Fibroblast of mammary gland (primary cell): ENCODE measurements at regions not wholly inside any gene's neighbourhood (a gene's known extent, or its start where the extent isn't known, plus 50 kb on each side); places are given as distances from the start of the nearest gene placed in this dataset.

ENCODE experiments used
- DNase-seq: peaks from one replicate; pipeline ENCODE4 v3.0.0-alpha.2; 2010; ENCODE audit warnings: low read depth
- H3K4me3 ChIP-seq: 2 replicates; pipeline ENCODE4 v1.5.1; 2011; ENCODE audit warnings: low read depth, mild to moderate bottlenecking, low read length, moderate library complexity; ENCODE audit not compliant: control insufficient read depth
- TF ChIP-seq, protein P1 (sequence below): conservative IDR thresholded peaks from 2 replicates; pipeline ENCODE4 v1.5.1; 2011; ENCODE audit warnings: low read depth, low read length, inconsistent platforms; ENCODE audit not compliant: control insufficient read depth, insufficient read depth

DNA sequence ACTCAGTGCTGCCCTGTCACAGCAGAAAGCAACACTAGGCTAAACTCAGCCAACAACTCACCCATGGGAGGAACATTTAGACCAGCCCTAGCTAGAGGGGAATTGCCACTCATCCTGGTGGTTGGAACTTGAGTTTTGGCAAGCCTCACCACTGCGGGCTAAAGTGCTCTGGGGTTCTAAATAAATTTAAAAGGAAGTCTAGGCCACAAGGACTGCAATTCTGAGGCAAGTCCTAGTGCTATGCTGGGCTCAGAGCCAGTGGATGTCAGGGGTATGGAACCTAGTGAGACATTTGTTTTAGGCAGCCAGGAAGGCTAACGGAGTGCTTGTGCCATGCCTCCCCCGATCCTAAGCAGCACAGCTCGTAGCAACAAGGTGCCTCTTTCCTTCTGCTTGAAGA lies 78.0 kb downstream of the RGS13 start:
- no peak overlapping the region for H3K4me3 ChIP-seq
- TF ChIP-seq, protein P1, sequence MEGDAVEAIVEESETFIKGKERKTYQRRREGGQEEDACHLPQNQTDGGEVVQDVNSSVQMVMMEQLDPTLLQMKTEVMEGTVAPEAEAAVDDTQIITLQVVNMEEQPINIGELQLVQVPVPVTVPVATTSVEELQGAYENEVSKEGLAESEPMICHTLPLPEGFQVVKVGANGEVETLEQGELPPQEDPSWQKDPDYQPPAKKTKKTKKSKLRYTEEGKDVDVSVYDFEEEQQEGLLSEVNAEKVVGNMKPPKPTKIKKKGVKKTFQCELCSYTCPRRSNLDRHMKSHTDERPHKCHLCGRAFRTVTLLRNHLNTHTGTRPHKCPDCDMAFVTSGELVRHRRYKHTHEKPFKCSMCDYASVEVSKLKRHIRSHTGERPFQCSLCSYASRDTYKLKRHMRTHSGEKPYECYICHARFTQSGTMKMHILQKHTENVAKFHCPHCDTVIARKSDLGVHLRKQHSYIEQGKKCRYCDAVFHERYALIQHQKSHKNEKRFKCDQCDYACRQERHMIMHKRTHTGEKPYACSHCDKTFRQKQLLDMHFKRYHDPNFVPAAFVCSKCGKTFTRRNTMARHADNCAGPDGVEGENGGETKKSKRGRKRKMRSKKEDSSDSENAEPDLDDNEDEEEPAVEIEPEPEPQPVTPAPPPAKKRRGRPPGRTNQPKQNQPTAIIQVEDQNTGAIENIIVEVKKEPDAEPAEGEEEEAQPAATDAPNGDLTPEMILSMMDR: no peak
- DNase-seq: no peak

DNA sequence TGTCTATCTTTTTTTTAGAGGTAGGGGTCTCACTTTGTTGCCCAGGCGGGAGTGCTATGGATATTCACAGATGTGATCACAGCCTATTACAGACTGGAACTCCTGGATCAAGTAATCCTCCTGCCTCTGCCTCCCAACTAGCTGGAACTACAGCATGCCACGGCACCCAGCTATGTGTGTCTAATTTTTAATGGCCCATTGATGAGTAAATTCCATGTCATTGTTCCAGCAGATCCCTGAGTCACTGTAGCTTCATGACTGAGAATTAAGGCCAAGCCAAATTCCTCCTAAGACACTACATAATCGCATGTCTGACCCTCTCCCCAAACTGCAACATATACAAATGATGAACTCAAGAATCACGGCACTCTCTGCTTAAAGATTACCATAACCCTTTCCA lies 84.2 kb upstream of the RGS2 start:
- H3K4me3 ChIP-seq: no peak overlapping the region
- TF ChIP-seq, protein P1: no peak
- peak; percentile 73 for DNase-seq

DNA sequence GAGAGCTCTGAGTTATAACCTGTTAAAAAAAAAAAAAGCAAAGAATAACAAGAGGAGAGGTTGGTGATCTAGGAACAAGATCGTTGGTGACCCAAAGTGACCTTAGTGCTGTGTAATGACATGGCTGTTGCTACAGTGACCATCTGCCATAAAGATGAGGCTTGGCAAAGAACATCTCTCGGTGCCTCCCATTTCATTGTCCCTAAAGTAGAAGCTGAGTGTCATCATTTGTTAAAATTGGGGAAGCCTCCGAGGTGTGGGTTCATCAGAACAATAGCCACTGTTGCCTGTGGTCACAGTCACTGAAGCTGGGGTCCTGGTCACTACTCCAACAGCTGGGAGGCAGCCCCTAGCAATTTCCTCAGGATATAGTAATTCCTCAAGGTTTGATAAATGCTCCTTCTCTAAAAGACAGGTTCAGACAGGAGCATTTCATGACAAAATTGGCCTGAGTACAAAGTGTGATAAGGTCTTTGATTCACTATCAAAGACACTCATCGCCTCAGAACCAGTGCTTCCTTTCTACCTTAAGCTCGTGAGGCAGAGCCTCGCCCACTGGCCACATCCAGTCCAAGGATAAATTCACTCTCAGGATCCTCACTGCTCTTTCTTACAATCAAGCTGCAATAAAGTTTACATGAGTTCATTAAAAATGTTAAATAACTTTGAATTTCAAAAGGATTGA lies 81.9 kb upstream of the RGS2 start:
- DNase-seq: no peak
- H3K4me3 ChIP-seq: no peak overlapping the region
- TF ChIP-seq, protein P1: no peak

DNA sequence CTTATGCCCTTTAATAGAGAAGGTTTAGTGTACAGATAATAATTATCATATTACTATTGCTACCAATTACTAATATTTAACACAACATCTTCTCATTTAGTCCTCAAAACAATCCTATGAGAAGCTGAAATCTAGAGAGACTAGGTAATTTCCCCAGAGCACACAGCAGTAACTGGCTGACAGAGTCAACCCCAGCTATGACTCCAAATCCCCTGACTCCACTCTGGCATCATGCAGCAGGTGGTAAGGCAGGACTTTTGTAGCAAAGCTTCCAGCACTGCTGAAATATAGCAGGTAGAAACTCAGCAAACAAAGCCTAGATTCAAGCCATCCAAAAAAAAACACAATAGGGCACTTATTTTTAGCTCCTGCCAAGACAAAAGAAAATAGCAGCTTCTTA lies 79.3 kb upstream of the RGS2 start:
- DNase-seq: no peak
- TF ChIP-seq, protein P1: no peak
- H3K4me3 ChIP-seq: no peak overlapping the region

DNA sequence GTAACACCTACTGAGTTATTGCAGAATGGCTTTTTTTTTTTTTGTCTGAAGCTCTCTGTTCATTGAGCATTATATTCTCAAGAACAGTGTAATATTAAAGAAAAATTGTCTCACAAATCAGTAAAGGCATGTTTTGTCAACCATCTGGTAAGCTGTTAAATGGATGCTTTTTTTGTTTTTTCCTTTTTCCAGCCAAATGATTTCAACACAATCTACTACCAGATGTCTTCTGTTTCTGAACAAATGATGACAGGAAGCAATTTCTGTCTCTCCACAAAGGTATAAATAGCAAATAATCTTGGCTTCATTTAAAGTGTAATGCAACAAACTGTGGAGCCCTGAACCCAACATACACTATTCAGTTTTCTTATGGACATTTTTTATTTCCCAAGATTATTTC lies 78.6 kb upstream of the RGS2 start:
- DNase-seq: peak; percentile 55
- TF ChIP-seq, protein P1: no peak
- H3K4me3 ChIP-seq: no peak overlapping the region

DNA sequence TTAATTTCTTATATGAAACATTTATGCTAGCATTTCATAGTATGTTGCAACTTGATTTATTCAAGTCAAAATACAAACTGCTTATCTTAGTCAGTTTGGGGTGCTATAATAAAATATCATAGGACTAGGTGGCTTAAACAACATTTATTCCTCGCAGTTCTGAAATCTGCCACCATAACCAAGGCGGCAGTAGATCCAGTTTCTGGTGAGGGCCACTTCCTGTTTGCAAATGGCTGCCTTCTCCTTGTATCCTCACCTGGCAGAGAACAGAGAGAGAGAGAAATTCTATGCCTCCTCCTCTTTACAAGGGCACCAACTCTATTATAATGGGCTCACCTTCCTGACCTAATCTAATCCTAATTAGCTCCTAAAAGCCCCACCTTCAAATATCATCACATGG lies 76.1 kb upstream of the RGS2 start:
- no peak overlapping the region for H3K4me3 ChIP-seq
- DNase-seq: peak; percentile 16
- TF ChIP-seq, protein P1: peak; percentile 26
